OCI-LY1 (cell line): ENCODE measurements at regions not wholly inside any gene's neighbourhood (a gene's known extent, or its start where the extent isn't known, plus 50 kb on each side); places are given as distances from the start of the nearest gene placed in this dataset.

Experiments
- CTCF ChIP-seq: fragments of 200-600 bp; sonication (generic), shearing (Covaris generic); IDR thresholded peaks from 2 replicates; pipeline ENCODE4 v1.5.1; 2017; ENCODE audit warnings: mild to moderate bottlenecking, antibody characterized with exemption, low read length, moderate library complexity, mixed read lengths
- EZH2 ChIP-seq: fragments of 200-600 bp; sonication (generic), shearing (Covaris generic); IDR thresholded peaks from 2 replicates; pipeline ENCODE4 v1.8.0; 2017; ENCODE audit warnings: borderline replicate concordance, mixed run types, mild to moderate bottlenecking, antibody characterized with exemption, low read length, moderate library complexity, mixed read lengths

DNA sequence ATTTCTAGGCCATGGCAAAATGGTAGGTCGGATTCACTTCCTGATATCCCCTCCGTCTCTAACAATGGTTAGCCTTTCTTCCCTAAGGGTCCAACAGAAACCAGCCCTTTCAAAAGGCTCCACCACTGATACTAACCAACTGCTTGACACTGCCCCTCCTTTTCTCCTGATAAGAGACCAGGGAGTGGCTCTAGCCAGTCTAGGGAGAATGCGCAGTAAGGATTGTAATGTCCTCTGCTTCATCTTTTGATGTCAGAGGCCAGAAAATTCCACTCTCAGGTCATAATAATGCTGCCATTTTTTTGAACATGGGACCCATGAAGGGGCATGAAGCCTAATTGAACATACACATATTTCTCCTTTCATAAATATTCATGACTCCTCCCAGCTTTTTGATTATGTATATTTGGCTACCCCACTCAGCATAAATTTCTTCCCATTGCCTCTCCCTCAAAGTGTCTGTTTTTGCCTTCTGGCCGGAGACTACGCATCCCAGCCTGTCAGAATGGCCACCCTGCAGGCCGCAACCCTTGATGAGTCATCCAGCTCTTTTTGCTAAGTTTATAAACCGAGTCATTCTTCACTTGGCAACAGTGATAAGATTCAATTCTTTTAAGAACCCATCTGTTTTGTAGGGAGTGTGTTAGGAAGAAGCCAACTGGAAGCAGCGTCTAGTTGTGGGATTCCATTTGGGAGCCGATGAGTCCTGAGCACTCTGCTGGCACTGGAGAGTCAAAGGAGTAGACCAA, 189.0 kb upstream of the MCTP2 start:
- TF ChIP-seq CTCF (no peak), EZH2 (no peak)
